CD14-positive monocyte (primary cell): ENCODE measurements at regions not wholly inside any gene's neighbourhood (a gene's known extent, or its start where the extent isn't known, plus 50 kb on each side); places are given as distances from the start of the nearest gene placed in this dataset.

Experiments used
- DNase-seq, 3 donors: peaks; one replicate each; pipeline ENCODE4 v3.0.0-alpha.2; 2011 to 2022
- H2AFZ ChIP-seq: 2 replicates; pipeline ENCODE4 v1.6.0; 2012; ENCODE audit warnings: mild to moderate bottlenecking, low read depth, low read length, inconsistent platforms; ENCODE audit not compliant: insufficient read depth, poor library complexity, severe bottlenecking
- H3K27ac ChIP-seq, 2 donors: 1 replicate in 1 of 2; 2 replicates in 1 of 2; pipeline ENCODE4 v1.5.1; 2012 to 2013; ENCODE audit warnings: low read length in 2 of 2, control low read depth in 1 of 2, inconsistent platforms in 1 of 2, low read depth in 1 of 2, mild to moderate bottlenecking in 1 of 2
- H3K27me3 ChIP-seq, 2 donors: one replicate each; pipeline versions ENCODE4 v1.6.0 to v1.6.1; 2011 to 2013; ENCODE audit warnings: low read length in 2 of 2; ENCODE audit not compliant: control insufficient read depth in 2 of 2, insufficient read depth in 2 of 2
- H3K36me3 ChIP-seq, 2 donors: replicated peaks in 1 of 2; 1 replicate in 1 of 2; 2 replicates in 1 of 2; pipeline versions ENCODE4 v1.5.1 to v1.6.1; 2012 to 2013; ENCODE audit warnings: low read length in 2 of 2, control low read depth in 1 of 2, inconsistent platforms in 1 of 2, mild to moderate bottlenecking in 1 of 2; ENCODE audit not compliant: insufficient read depth in 2 of 2, control insufficient read depth in 1 of 2
- H3K4me1 ChIP-seq, 2 donors: 1 replicate in 1 of 2; 2 replicates in 1 of 2; pipeline versions ENCODE4 v1.5.1 to v1.6.1; 2012 to 2013; ENCODE audit warnings: low read length in 2 of 2, control low read depth in 1 of 2, inconsistent platforms in 1 of 2, mild to moderate bottlenecking in 1 of 2, moderate library complexity in 1 of 2; ENCODE audit not compliant: insufficient read depth in 2 of 2, control insufficient read depth in 1 of 2
- H3K4me2 ChIP-seq: replicated peaks from 2 replicates; pipeline ENCODE3; 2012; ENCODE audit warnings: low read length, moderate library complexity, mild to moderate bottlenecking; ENCODE audit not compliant: poor library complexity, severe bottlenecking; ENCODE audit errors: extremely low read depth
- H3K4me3 ChIP-seq, 3 experiments: fragments of 200-600 bp in 1 of 3; sonication (generic) in 1 of 3; replicated peaks in 1 of 3; 1 replicate in 2 of 3; 2 replicates in 1 of 3; pipeline ENCODE4 v1.5.1; 2011 to 2013; ENCODE audit warnings: low read length in 3 of 3, mild to moderate bottlenecking in 3 of 3, control low read depth in 2 of 3, low read depth in 2 of 3, inconsistent platforms in 1 of 3, moderate library complexity in 1 of 3
- H3K79me2 ChIP-seq: 2 replicates; pipeline ENCODE4 v1.6.0; 2012; ENCODE audit warnings: mild to moderate bottlenecking, control low read depth, inconsistent platforms, low read length, moderate library complexity; ENCODE audit not compliant: insufficient read depth
- H3K9ac ChIP-seq: 2 replicates; pipeline ENCODE4 v1.6.0; 2017; ENCODE audit warnings: low read length, mild to moderate bottlenecking; ENCODE audit not compliant: insufficient read depth, poor library complexity, severe bottlenecking
- H3K9me3 ChIP-seq, 2 donors: replicated peaks in 1 of 2; 1 replicate in 1 of 2; 2 replicates in 1 of 2; pipeline versions ENCODE4 v1.5.1 to v1.6.1; 2012 to 2013; ENCODE audit warnings: low read length in 2 of 2, control low read depth in 1 of 2; ENCODE audit not compliant: control insufficient read depth in 1 of 2, insufficient read depth in 1 of 2
- H4K20me1 ChIP-seq: 2 replicates; pipeline ENCODE4 v1.6.0; 2012; ENCODE audit warnings: mild to moderate bottlenecking, low read length, control low read depth, moderate library complexity; ENCODE audit not compliant: insufficient read depth
- H3K27ac Mint-ChIP-seq, 7 donors: one replicate each; pipeline ENCODE4 v1.8.0; 2020; ENCODE audit warnings: mild to moderate bottlenecking in 7 of 7, mixed read lengths in 7 of 7, moderate library complexity in 6 of 7, inconsistent platforms in 2 of 7
- H3K27me3 Mint-ChIP-seq, 3 donors: one replicate each; pipeline ENCODE4 v1.8.0; 2021 to 2022; ENCODE audit warnings: low read depth in 3 of 3, mild to moderate bottlenecking in 3 of 3, mixed read lengths in 3 of 3, moderate library complexity in 3 of 3, inconsistent platforms in 1 of 3
- H3K36me3 Mint-ChIP-seq, 2 donors: one replicate each; pipeline ENCODE4 v1.8.0; 2020; ENCODE audit warnings: mixed read lengths in 2 of 2, inconsistent platforms in 1 of 2, mild to moderate bottlenecking in 1 of 2
- H3K4me1 Mint-ChIP-seq: one replicate; pipeline ENCODE4 v1.8.0; 2020; ENCODE audit warnings: mild to moderate bottlenecking, mixed read lengths
- H3K4me3 Mint-ChIP-seq, 2 donors: one replicate each; pipeline ENCODE4 v1.8.0; 2020; ENCODE audit warnings: mild to moderate bottlenecking in 2 of 2, mixed read lengths in 2 of 2, moderate library complexity in 1 of 2
- H3K9me3 Mint-ChIP-seq, 7 donors: one replicate each; pipeline ENCODE4 v1.8.0; 2020 to 2022; ENCODE audit warnings: mixed read lengths in 7 of 7, mild to moderate bottlenecking in 6 of 7, moderate library complexity in 6 of 7, inconsistent platforms in 2 of 7
- CTCF ChIP-seq: fragments of 200-600 bp; IDR thresholded peaks from one replicate; pipeline ENCODE4 v1.8.0; 2022; ENCODE audit warnings: antibody characterized with exemption, mild to moderate bottlenecking
- whole genome bisulfite sequencing: methylation state at CpG from one replicate; pipeline ENCODE4 v1.1.5; 2013; ENCODE audit warnings: missing lambda C conversion rate; ENCODE audit not compliant: insufficient coverage; 5-methylcytosine and 5-hydroxymethylcytosine counted together
- intact Hi-C, 2 donors: fragments of 100-400 bp; cut with micrococcal nuclease; formaldehyde crosslinking; loops; one replicate each; pipeline versions ENCODE4 v1.15.0 to v1.15.1; 2023

DNA sequence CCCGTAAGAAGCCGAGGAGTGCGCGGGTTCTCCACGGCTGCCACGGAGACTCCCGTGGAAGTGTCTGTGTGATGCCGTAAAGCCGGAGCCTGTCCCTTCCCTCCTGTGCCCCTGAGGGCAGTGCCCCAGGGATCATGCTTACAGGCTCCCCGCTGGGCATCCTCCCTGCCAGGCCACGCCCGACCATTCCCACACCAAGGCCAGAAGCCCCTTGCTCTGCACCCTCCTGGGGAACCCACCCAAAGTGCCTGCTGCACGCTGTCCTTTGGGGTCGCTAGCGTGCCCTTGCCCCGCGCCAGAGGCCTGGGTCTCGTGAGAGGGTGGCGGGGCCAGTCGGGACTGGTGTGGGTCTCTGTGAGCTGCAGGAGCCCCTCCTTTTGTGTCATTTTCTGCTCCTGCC is 228.5 kb upstream of the C1orf174 start:
- WGBS, result 95% methylated on average over 18 of the region's 20 CpGs
- Histone ChIP-seq H3K9ac (no peak overlapping the region), H4K20me1 (no peaks in the 10 kb centered on the region), H3K4me1 (no peaks in the 10 kb centered on the region), H2AFZ (no peak overlapping the region), H3K79me2 (no peaks in the 10 kb centered on the region), H3K9me3 (peaks cover 0 to 6% of the 10 kb centered on the region in 2 donors), H3K36me3 (no peaks in the 10 kb centered on the region), H3K4me3 (no peak overlapping the region), H3K27me3 (no peaks in the 10 kb centered on the region), H3K27ac (no peak overlapping the region), H3K4me2 (no peak overlapping the region)
- H3K4me1 Mint-ChIP-seq, result no peaks in the 10 kb centered on the region
- H3K9me3 Mint-ChIP-seq, result peaks cover 0 to 3% (median 0%) of the 10 kb centered on the region in 7 donors
- no peak for DNase-seq
- no peak overlapping the region for H3K4me3 Mint-ChIP-seq
- intact Hi-C loops, result no loop called here
- TF ChIP-seq CTCF, result no peak
- no peak overlapping the region for H3K27ac Mint-ChIP-seq
- H3K27me3 Mint-ChIP-seq, result peaks cover 2 to 4% (median 3%) of the 10 kb centered on the region in 3 donors
- no peaks in the 10 kb centered on the region for H3K36me3 Mint-ChIP-seq

DNA sequence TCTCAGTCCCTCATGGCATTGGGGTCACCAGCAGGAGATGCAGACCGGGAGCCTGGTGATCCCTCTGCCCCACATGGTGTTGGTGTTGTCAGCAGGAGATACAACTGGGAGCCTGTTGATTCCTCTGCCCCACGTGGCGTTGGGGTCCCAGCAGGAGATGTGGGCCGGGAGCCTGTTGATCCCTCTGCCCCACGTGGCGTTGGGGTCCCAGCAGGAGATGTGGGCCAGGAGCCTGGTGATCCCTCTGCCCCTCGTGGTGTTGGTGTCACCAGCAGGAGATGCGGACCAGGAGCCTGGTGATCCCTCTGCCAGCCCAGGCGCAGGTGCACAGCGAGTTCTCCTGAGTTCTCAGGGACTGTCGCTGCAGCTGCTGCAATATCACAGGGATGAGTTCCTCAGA is 229.6 kb upstream of the C1orf174 start:
- H3K4me1 ChIP-seq, result no peaks in the 10 kb centered on the region
- no peaks in the 10 kb centered on the region for H3K36me3 ChIP-seq
- Mint-ChIP-seq H3K4me3 (no peak overlapping the region), H3K36me3 (no peaks in the 10 kb centered on the region), H3K27me3 (peaks cover 0 to 6% (median 3%) of the 10 kb centered on the region in 3 donors), H3K27ac (no peak overlapping the region), H3K9me3 (peaks cover 0 to 3% (median 0%) of the 10 kb centered on the region in 7 donors), H3K4me1 (no peaks in the 10 kb centered on the region)
- no peak for TF ChIP-seq CTCF
- intact Hi-C loops, result no loop called here
- H3K9ac ChIP-seq, result no peak overlapping the region
- H3K27me3 ChIP-seq, result no peaks in the 10 kb centered on the region
- peaks cover 0 to 6% of the 10 kb centered on the region in 2 donors for H3K9me3 ChIP-seq
- no peak for DNase-seq
- H3K4me2 ChIP-seq, result no peak overlapping the region
- H3K4me3 ChIP-seq, result no peak overlapping the region
- WGBS, result 90% methylated on average over 10 of the region's 11 CpGs
- H4K20me1 ChIP-seq, result no peaks in the 10 kb centered on the region
- H3K27ac ChIP-seq, result no peak overlapping the region
- H2AFZ ChIP-seq, result no peak overlapping the region
- H3K79me2 ChIP-seq, result no peaks in the 10 kb centered on the region
